ENCODE measurements at regions not wholly inside any gene's neighbourhood (a gene's known extent, or its start where the extent isn't known, plus 50 kb on each side); places are given as distances from the start of the nearest gene placed in this dataset.

DNA sequence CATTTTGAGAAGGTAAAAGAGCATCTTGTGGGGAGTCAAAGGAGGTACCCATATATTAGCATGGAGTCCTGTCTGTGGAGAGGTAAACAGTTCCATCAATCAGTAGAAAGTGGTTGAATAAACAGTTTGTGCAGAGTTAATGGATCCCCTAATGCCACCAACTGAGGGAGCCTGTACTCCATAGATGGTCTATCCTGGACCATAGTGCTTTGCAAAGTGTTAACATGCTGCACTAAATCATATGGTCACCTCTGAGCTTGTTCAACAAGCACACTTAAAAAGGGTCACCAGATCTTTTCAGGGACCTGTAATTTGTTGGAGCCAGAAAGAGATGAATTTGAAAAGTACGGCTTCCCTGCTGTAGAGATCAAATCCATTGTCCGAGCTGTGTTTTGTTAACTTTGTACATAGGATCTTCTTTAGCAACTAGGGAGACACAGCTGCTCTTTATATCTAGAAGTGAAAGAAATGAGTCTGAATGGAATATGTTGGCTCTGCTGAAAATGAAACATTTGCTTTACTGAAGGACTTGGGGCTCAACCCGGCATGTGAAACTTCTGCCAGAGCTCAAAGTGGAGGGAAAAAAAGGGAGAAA, 366.4 kb downstream of the ETNK1 start:
- TF ChIP-seq, protein P1, sequence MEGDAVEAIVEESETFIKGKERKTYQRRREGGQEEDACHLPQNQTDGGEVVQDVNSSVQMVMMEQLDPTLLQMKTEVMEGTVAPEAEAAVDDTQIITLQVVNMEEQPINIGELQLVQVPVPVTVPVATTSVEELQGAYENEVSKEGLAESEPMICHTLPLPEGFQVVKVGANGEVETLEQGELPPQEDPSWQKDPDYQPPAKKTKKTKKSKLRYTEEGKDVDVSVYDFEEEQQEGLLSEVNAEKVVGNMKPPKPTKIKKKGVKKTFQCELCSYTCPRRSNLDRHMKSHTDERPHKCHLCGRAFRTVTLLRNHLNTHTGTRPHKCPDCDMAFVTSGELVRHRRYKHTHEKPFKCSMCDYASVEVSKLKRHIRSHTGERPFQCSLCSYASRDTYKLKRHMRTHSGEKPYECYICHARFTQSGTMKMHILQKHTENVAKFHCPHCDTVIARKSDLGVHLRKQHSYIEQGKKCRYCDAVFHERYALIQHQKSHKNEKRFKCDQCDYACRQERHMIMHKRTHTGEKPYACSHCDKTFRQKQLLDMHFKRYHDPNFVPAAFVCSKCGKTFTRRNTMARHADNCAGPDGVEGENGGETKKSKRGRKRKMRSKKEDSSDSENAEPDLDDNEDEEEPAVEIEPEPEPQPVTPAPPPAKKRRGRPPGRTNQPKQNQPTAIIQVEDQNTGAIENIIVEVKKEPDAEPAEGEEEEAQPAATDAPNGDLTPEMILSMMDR (IDR thresholded peaks at IDR 0.05; ENCODE audit: low read depth, low read length): no peak

DNA sequence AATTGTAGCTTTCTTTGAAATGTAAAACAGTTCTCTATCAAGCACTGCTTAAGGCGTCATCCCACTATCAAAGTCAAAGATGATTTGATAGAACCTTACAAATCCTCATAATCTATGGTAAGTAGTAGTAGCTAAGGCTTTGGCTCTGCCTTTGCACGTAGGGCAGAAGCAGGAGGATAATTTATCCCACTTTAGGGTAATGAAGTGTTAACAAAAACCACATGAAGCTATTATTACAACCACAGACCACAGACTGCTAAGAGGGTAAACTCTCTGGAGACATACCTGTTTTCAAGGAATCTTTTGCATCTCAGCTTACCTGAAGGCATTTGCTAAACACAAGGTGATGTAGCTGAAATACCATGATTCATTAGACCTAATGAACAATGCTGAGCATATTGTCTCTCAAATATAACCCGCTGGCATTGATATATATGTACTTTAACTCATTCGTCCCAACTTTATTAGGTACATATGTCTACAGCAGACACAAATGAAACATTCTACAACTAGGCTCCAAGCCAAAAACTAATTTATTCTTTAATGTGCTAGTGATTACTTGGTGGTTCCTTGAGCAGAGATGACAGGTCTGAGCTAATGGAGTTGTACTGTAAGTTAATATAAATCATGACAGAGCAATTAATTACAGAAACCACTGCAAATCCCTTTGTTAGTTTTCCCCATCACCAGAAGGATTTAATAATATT, 368.8 kb downstream of the ETNK1 start:
- DNase-seq (ENCODE audit: extremely low read depth, low read depth): no peak
- TF ChIP-seq, protein P1 (IDR thresholded peaks at IDR 0.05; ENCODE audit: low read depth, low read length): no peak

More for the DNA sequence above, 366.4 kb downstream of the ETNK1 start:
- DNase-seq (ENCODE audit: extremely low read depth, low read depth): no peak

DNA sequence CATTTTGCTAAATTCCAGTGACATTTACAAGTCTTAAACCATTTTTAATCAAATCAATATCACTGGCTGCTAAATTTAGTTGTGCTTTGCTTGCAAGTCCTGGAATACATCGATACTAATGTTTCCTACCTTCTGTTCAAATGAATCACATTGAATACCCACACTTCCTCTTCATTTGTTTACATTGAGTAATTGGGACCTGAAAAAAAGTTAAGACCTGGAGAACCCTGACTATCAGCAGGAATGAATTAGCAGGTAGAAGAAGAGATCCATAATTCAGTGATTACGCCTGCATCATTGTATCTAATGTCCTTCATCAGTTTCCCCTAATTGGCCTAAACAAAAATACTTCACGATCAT, 369.3 kb downstream of the ETNK1 start:
- no peak for DNase-seq (ENCODE audit: extremely low read depth, low read depth)
- TF ChIP-seq, protein P1 (IDR thresholded peaks at IDR 0.05; ENCODE audit: low read depth, low read length): no peak

DNA sequence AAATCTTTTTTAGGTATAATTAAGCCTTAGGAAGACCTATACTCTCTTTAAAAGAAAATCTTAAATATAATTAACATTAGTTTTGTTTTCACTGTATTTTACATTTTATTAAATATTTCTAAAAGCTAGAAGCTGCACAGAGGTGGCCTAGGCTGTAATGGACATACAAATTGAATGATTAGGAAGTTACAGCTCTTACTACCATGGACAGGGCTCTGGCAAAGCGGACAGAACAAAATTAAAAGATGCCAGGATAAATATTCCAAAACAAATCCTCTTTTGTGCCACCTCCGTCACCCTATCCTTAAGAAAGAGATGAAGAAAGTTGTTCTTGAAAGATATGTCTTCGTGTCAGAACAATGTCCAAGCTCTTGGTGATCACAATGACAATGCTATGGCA, 376.5 kb downstream of the ETNK1 start:
- TF ChIP-seq, protein P1 (IDR thresholded peaks at IDR 0.05; ENCODE audit: low read depth, low read length): no peak

DNA sequence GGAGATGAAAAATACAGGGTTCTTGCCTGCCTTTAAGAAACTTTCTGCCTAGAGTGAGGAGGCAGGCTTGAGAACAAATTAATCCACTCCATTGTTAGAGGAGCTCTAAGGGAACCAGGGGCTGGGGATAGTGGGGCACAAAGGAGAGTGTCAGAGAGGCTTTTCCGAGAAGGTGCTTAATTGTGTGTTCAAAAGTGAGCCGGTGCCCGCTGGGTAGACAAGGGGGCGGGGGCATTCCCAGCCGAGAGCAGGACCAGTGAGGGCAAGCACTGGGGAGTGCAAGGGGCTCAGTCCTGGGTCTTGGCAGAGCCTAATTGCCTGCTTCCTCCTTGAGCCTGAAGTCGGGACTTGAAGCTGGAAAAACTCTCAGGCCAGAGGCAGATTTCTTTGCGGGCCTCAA, 377.4 kb downstream of the ETNK1 start:
- TF ChIP-seq, protein P1 (IDR thresholded peaks at IDR 0.05; ENCODE audit: low read depth, low read length): no peak
- no peak for DNase-seq (ENCODE audit: extremely low read depth, low read depth)

More for the DNA sequence above, 376.5 kb downstream of the ETNK1 start:
- no peak for DNase-seq (ENCODE audit: extremely low read depth, low read depth)

DNA sequence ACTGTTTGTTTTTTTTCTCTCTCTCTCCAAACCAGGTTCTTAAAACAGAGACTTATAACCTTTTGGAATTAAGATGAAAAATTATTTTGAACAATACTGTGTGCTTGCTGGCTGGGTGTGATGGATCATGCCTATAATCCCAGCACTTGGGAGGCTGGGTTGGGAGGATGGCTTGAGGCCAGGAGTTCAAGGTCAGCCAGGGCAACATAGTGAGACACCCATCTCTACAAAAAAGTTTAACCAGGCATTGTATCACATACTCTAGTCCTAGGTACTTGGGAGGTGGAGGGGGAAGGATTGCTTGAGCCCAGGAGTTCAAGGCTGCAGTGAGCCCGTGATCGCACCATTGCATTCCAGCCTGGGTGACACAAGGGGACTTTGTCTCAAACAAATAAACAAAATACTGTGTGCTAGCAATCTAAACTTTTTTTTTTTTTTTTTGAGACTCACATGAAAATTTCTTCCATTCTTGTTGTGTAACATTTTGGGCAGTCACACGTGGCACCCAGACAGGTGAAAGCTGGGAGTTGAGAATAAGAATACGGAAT, 379.6 kb downstream of the ETNK1 start:
- DNase-seq (ENCODE audit: extremely low read depth, low read depth): no peak
- TF ChIP-seq, protein P1 (IDR thresholded peaks at IDR 0.05; ENCODE audit: low read depth, low read length): no peak

DNA sequence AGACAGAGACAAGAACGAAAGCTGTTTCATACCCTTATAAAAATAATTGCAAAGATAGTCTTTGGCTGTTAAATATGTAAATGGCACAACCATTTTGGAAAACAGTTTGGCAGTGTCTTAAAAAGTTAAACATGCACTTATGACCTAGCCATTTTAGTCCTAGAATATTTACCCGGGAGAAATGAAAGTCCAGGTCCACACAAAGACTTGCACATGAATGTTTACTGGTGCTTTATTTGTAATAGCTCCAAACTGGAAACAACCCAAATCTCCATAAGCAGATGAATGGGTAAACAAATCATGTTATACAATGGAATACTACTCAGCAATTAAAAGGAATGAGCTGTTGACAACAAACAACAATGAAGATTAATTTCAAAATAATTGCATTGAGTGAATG, 380.4 kb downstream of the ETNK1 start:
- TF ChIP-seq, protein P1 (IDR thresholded peaks at IDR 0.05; ENCODE audit: low read depth, low read length): no peak
- no peak for DNase-seq (ENCODE audit: extremely low read depth, low read depth)

Data from AG09319 (cell line).